Heart right ventricle (tissue), 16 donors: ENCODE measurements at regions not wholly inside any gene's neighbourhood (a gene's known extent, or its start where the extent isn't known, plus 50 kb on each side); places are given as distances from the start of the nearest gene placed in this dataset.

Source experiments
- ATAC-seq, 8 donors: fragments of 200-7000 bp; cut with Tn5 transposase; one replicate each; pipeline ENCODE4 v1.9.1; 2020; ENCODE audit warnings: mild to moderate bottlenecking in 8 of 8, moderate library complexity in 8 of 8, moderate number of reproducible peaks in 1 of 8
- DNase-seq, 2 donors: peaks; one replicate each; pipeline ENCODE4 v3.0.0-alpha.2; 2020
- H3K27ac ChIP-seq, 10 donors: fragments of 200-600 bp; sonication (generic) in 2 of 10; one replicate each; pipeline versions ENCODE4 v1.5.0 to v1.8.0; 2020 to 2022; ENCODE audit warnings: mild to moderate bottlenecking in 3 of 10
- H3K27me3 ChIP-seq, 7 donors: fragments of 200-600 bp; one replicate each; pipeline ENCODE4 v1.8.0; 2021 to 2022; ENCODE audit warnings: mild to moderate bottlenecking in 2 of 7
- H3K36me3 ChIP-seq, 9 donors: fragments of 200-600 bp; sonication (generic) in 1 of 9; one replicate each; pipeline versions ENCODE4 v1.5.0 to v1.8.0; 2020 to 2022; ENCODE audit warnings: mild to moderate bottlenecking in 2 of 9
- H3K4me1 ChIP-seq, 9 donors: fragments of 200-600 bp; sonication (generic) in 1 of 9; one replicate each; pipeline versions ENCODE4 v1.5.0 to v1.8.0; 2020 to 2022; ENCODE audit warnings: mild to moderate bottlenecking in 4 of 9
- H3K4me3 ChIP-seq, 10 donors: fragments of 200-600 bp; sonication (generic) in 2 of 10; one replicate each; pipeline versions ENCODE4 v1.5.0 to v1.8.0; 2020 to 2022; ENCODE audit warnings: mild to moderate bottlenecking in 7 of 10, moderate library complexity in 2 of 10
- H3K9me3 ChIP-seq, 11 donors: fragments of 200-600 bp in 10 of 11; sonication (generic) in 2 of 11; one replicate each; pipeline versions ENCODE4 v1.5.0 to v1.8.0; 2013 to 2022; ENCODE audit warnings: mild to moderate bottlenecking in 2 of 11, control low read depth in 1 of 11, moderate library complexity in 1 of 11
- CTCF ChIP-seq, 9 donors: fragments of 200-600 bp; sonication (generic) in 2 of 9; IDR thresholded peaks; one replicate each; pipeline versions ENCODE4 v1.5.0 to v1.8.0; 2021 to 2022; ENCODE audit warnings: antibody characterized with exemption in 9 of 9, mild to moderate bottlenecking in 5 of 9, moderate library complexity in 1 of 9
- WGBS, 2 donors: extraction: QIAGEN DNeasy Blood & Tissue Kit; methylation state at CpG; one replicate each; pipeline ENCODE4 v1.1.7; 2013; ENCODE audit warnings: inconsistent platforms in 1 of 2; 5-methylcytosine and 5-hydroxymethylcytosine counted together
- intact Hi-C, 10 donors: fragments of 100-400 bp; cut with DNase I; formaldehyde crosslinking; loops; one replicate each; pipeline versions ENCODE4 v1.11.1 to v1.14.2; 2022
- donor health status: Arrhythmogenic right ventricular cardiomyopathy.
- donor health status: ischemic (EF 13 %, LVEDD 7.1; RV severe dilation, severe dysfunction).
- donor health status: healthy with polysubstance abuse.
- donor health status: DM: no; HTN: yes; CAD: no.
- donor health status: DM: no; HTN: no; CAD: no.
- donor health status: ischemic (EF 25% LVEDD 6.9; RV normal size, moderate dysfunction).
- donor health status: ischemic (EF 25% LVEDD 5.7; RV mildly dilated, moderate dysfunction).
- donor health status: healthy.
- donor health status: DM: yes; HTN: yes; CAD: no.
- donor health status: Ischemic cardiomyopathy.
- donor health status: ischemic (EF 35%, LVEDD 5.7; RV mildly dilated, moderate dysfunction).
- donor health status: nonischemic (EF 11% LVEDD 7.7; RV severe dilation, severe dysfunction).
- donor health status: DM: yes; HTN: yes; CAD: no.
- donor health status: PGD.
- donor health status: ischemic (EF 29% LVEDD 5.4; RV normal size, mild dysfunction).
- donor health status: nonischemic (EF 23%, LVEDD 6.1; RV moderate dilation, normal function).

DNA sequence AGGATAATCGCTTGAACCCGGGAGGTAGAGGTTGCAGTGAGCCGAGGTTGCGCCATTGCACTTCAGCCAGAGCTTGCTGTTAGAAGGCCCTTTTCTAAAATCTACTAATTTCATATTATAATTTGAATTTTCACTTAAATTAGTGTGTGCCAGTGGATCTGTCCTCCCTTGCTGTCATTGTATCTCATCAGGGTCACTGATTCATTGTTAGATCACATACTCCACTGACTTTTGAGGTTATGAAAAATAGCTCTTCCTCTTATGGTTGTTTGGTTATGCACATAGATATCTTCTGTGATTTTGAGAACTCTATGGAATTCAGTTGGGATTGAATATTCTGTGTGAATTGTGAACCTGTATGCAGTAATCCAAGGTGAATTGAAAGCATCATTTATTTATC, 53.1 kb upstream of the TULP4 start:
- Histone ChIP-seq H3K4me1 (peaks cover 0 to 14% (median 11%) of the 10 kb centered on the region in 9 donors), H3K9me3 (no peaks in the 10 kb centered on the region), H3K27me3 (no peaks in the 10 kb centered on the region), H3K4me3 (no peak overlapping the region), H3K36me3 (peaks cover 0 to 4% (median 0%) of the 10 kb centered on the region in 9 donors), H3K27ac (no peak overlapping the region)
- TF ChIP-seq CTCF (IDR thresholded peaks at IDR 0.05) = no peak
- intact Hi-C loops = loop anchor here in 1 of 10 donors (10.0 kb wide), 1 partner anchor 1636 kb away; the partner anchor contains the start of gene MAS1
- ATAC-seq (no peak), DNase-seq (no peak)
- WGBS, 2 donors = 98 to 99% methylated on average over 4 of the region's 4 CpGs

GRCh38 chr6:158259845-158260244, 52.4 kb upstream of the TULP4 start:
- peaks cover 0 to 7% (median 0%) of the 10 kb centered on the region in 9 donors for H3K36me3 ChIP-seq
- H3K9me3 ChIP-seq = no peaks in the 10 kb centered on the region
- H3K4me3 ChIP-seq = no peak overlapping the region
- 98 to 99% methylated on average over 3 of the region's 3 CpGs for WGBS, 2 donors
- H3K4me1 ChIP-seq = peaks cover 0 to 14% (median 11%) of the 10 kb centered on the region in 9 donors
- DNase-seq = no peak
- no peak overlapping the region for H3K27ac ChIP-seq
- no peaks in the 10 kb centered on the region for H3K27me3 ChIP-seq
- intact Hi-C loops = loop anchor here in 1 of 10 donors (10.0 kb wide), 1 partner anchor 1635 kb away; the partner anchor contains the start of gene MAS1
- TF ChIP-seq CTCF (IDR thresholded peaks at IDR 0.05) = no peak
- ATAC-seq = no peak

DNA sequence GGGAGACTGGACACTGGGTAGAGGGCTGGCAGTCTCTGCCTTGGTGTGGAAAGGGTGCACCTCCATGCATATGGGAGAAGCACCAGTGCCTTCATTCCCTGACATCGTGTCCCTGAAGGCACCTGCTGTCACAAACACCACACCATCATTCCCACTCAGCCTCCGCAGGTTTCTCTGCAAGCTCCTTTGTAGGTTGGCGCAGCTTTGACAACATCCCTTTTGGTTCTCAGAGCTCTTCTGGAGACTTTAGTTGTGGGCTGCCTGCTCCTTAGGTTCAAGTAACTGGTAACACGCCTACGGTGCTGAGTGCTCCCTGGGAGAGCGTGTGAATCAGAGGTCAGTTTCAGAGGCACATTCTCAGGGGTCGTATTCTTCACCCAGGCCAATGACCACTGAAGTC, 50.2 kb upstream of the TULP4 start:
- intact Hi-C loops = no loop called here
- H3K4me1 ChIP-seq = no peaks in the 10 kb centered on the region
- H3K27ac ChIP-seq = no peak overlapping the region
- WGBS, 2 donors = 85 to 87% methylated on average over 7 of the region's 7 CpGs
- no peak overlapping the region for H3K4me3 ChIP-seq
- H3K9me3 ChIP-seq = no peaks in the 10 kb centered on the region
- peaks cover 0 to 7% (median 0%) of the 10 kb centered on the region in 9 donors for H3K36me3 ChIP-seq
- no peak for TF ChIP-seq CTCF (IDR thresholded peaks at IDR 0.05)
- H3K27me3 ChIP-seq = no peaks in the 10 kb centered on the region
- ATAC-seq (no peak), DNase-seq (no peak)
